ENCODE measurements at regions not wholly inside any gene's neighbourhood (a gene's known extent, or its start where the extent isn't known, plus 50 kb on each side); places are given as distances from the start of the nearest gene placed in this dataset.
A peak's percentile ranks its signal among the peaks of the same experiment; 100 is the strongest.

GRCh38 chr15:35168464-35168863, 83.4 kb upstream of the NANOGP8 start:
- Histone ChIP-seq H3K27ac (peak overlapping the region; percentile 13), H3K79me2 (ENCODE audit: insufficient read depth) (no peaks in the 10 kb centered on the region), H4K20me1 (ENCODE audit: insufficient read depth) (no peaks in the 10 kb centered on the region), H3K9me3 (ENCODE audit: low read depth) (no peaks in the 10 kb centered on the region), H3K27me3 (replicated peaks; ENCODE audit: insufficient read depth) (no peaks in the 10 kb centered on the region), H3F3A (ENCODE audit: insufficient read depth) (0 out of 2 replicates have a peak, but pooled peaks cover 4% of the 10 kb centered on the region), H2AFZ (peak overlapping the region; percentile 40; the same call in 1 of the 2 replicates), H3K9ac (peak overlapping the region; percentile 12; the same call in 1 of the 2 replicates), H3K4me2 (ENCODE audit: unreplicated experiment) (peak overlapping the region; percentile 68), H3K9me2 (ENCODE audit: insufficient read depth) (no peaks in the 10 kb centered on the region), H3K4me1 (ENCODE audit: insufficient read depth) (peaks cover 15% of the 10 kb centered on the region), H3K4me3 (peak overlapping the region; percentile 28), H3K36me3 (ENCODE audit: low read depth) (no peaks in the 10 kb centered on the region)
- TF ChIP-seq EZH2 (IDR thresholded peaks at IDR 0.05; ENCODE audit: insufficient read depth, poor library complexity, severe bottlenecking) (no peak), EZH2phosphoT487 (IDR thresholded peaks at IDR 0.05; ENCODE audit: insufficient read depth, low read depth) (no peak)
- WGBS, 2 experiments (ENCODE audit: low coverage in 1 of 2, low lambda C conversion rate in 2 of 2, missing lambda C conversion rate in 2 of 2) = 12 to 14% methylated on average over 4 of the region's 4 CpGs
- in situ Hi-C loops (cut with MboI) = no loop called here
- peak; percentile 77 for DNase-seq

GRCh38 chr15:35167675-35168074, 82.6 kb upstream of the NANOGP8 start:
- Histone ChIP-seq H3F3A (ENCODE audit: insufficient read depth) (0 out of 2 replicates have a peak, but pooled peaks cover 4% of the 10 kb centered on the region), H3K79me2 (ENCODE audit: insufficient read depth) (no peaks in the 10 kb centered on the region), H3K4me1 (ENCODE audit: insufficient read depth) (peaks cover 12% of the 10 kb centered on the region; the same call in 1 of the 2 replicates), H3K27ac (no peak overlapping the region), H4K20me1 (ENCODE audit: insufficient read depth) (no peaks in the 10 kb centered on the region), H2AFZ (no peak overlapping the region), H3K9me2 (ENCODE audit: insufficient read depth) (no peaks in the 10 kb centered on the region), H3K36me3 (ENCODE audit: low read depth) (no peaks in the 10 kb centered on the region), H3K9me3 (ENCODE audit: low read depth) (no peaks in the 10 kb centered on the region), H3K4me3 (no peak overlapping the region), H3K9ac (no peak overlapping the region), H3K27me3 (replicated peaks; ENCODE audit: insufficient read depth) (no peaks in the 10 kb centered on the region), H3K4me2 (ENCODE audit: unreplicated experiment) (no peak overlapping the region)
- in situ Hi-C loops (cut with MboI) = no loop called here
- TF ChIP-seq EZH2 (IDR thresholded peaks at IDR 0.05; ENCODE audit: insufficient read depth, poor library complexity, severe bottlenecking) (no peak), EZH2phosphoT487 (IDR thresholded peaks at IDR 0.05; ENCODE audit: insufficient read depth, low read depth) (no peak)
- WGBS, 2 experiments (ENCODE audit: low coverage in 1 of 2, low lambda C conversion rate in 2 of 2, missing lambda C conversion rate in 2 of 2) = 88 to 90% methylated on average over 2 of the region's 2 CpGs
- no peak for DNase-seq

- Histone ChIP-seq H3K27ac (no peak overlapping the region), H3F3A (ENCODE audit: insufficient read depth) (0 out of 2 replicates have a peak, but pooled peaks cover 4% of the 10 kb centered on the region), H3K9ac (no peak overlapping the region), H4K20me1 (ENCODE audit: insufficient read depth) (no peaks in the 10 kb centered on the region), H3K79me2 (ENCODE audit: insufficient read depth) (no peaks in the 10 kb centered on the region), H3K4me3 (no peak overlapping the region), H3K4me2 (ENCODE audit: unreplicated experiment) (no peak overlapping the region), H3K9me2 (ENCODE audit: insufficient read depth) (no peaks in the 10 kb centered on the region), H3K27me3 (replicated peaks; ENCODE audit: insufficient read depth) (no peaks in the 10 kb centered on the region), H3K4me1 (ENCODE audit: insufficient read depth) (peaks cover 12% of the 10 kb centered on the region; the same call in 1 of the 2 replicates), H2AFZ (no peak overlapping the region), H3K9me3 (ENCODE audit: low read depth) (no peaks in the 10 kb centered on the region), H3K36me3 (ENCODE audit: low read depth) (no peaks in the 10 kb centered on the region)
- 98 to 99% methylated on average over 3 of the region's 3 CpGs for WGBS, 2 experiments (ENCODE audit: low coverage in 1 of 2, low lambda C conversion rate in 2 of 2, missing lambda C conversion rate in 2 of 2)
- in situ Hi-C loops (cut with MboI) = no loop called here
- no peak for TF ChIP-seq EZH2phosphoT487 (IDR thresholded peaks at IDR 0.05; ENCODE audit: insufficient read depth, low read depth)
- TF ChIP-seq EZH2 (IDR thresholded peaks at IDR 0.05; ENCODE audit: insufficient read depth, poor library complexity, severe bottlenecking) = no peak
- DNase-seq = no peak
These were observed 81.8 kb upstream of the NANOGP8 start for GRCh38 chr15:35166730-35167359.

DNA sequence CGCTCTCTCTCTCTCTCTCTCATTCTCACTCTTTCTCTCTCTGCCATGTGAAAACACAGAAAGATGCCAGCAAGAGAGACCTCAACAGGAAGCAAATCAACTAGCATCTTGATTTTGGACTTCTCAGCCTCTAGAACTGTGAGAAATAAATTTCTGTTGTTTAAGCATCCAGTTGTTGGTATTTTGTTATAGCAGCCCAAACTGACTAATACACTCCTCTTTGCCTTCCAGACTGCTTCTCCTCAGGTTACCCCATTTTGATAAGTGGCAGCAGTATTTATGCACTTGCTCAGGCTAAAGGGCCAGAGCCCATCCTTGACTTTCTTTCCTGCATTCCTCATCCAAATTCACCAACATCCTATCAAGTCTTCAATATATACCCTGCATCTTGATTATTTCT, 76.6 kb upstream of the NANOGP8 start:
- no peak overlapping the region for H2AFZ ChIP-seq
- H3K4me3 ChIP-seq = no peak overlapping the region
- H3K27ac ChIP-seq = no peak overlapping the region
- no peaks in the 10 kb centered on the region for H3K9me2 ChIP-seq (ENCODE audit: insufficient read depth)
- no peak overlapping the region for H3K4me2 ChIP-seq (ENCODE audit: unreplicated experiment)
- H3F3A ChIP-seq (ENCODE audit: insufficient read depth) = no peaks in the 10 kb centered on the region
- H3K9ac ChIP-seq = no peak overlapping the region
- no peaks in the 10 kb centered on the region for H3K79me2 ChIP-seq (ENCODE audit: insufficient read depth)
- 92 to 94% methylated on average over 1 of the region's 1 CpG for WGBS, 2 experiments (ENCODE audit: low coverage in 1 of 2, low lambda C conversion rate in 2 of 2, missing lambda C conversion rate in 2 of 2)
- no peaks in the 10 kb centered on the region for H3K36me3 ChIP-seq (ENCODE audit: low read depth)
- H3K9me3 ChIP-seq (ENCODE audit: low read depth) = no peaks in the 10 kb centered on the region
- TF ChIP-seq EZH2 (IDR thresholded peaks at IDR 0.05; ENCODE audit: insufficient read depth, poor library complexity, severe bottlenecking) = no peak
- TF ChIP-seq EZH2phosphoT487 (IDR thresholded peaks at IDR 0.05; ENCODE audit: insufficient read depth, low read depth) = no peak
- no peaks in the 10 kb centered on the region for H4K20me1 ChIP-seq (ENCODE audit: insufficient read depth)
- no peaks in the 10 kb centered on the region for H3K4me1 ChIP-seq (ENCODE audit: insufficient read depth)
- no peak for DNase-seq
- no peaks in the 10 kb centered on the region for H3K27me3 ChIP-seq (replicated peaks; ENCODE audit: insufficient read depth)
- in situ Hi-C loops (cut with MboI) = no loop called here

Measured in GM23248 (cell line).